ENCODE measurements at regions not wholly inside any gene's neighbourhood (a gene's known extent, or its start where the extent isn't known, plus 50 kb on each side); places are given as distances from the start of the nearest gene placed in this dataset.

- TF ChIP-seq CTCF (IDR thresholded peaks at IDR 0.05; ENCODE audit: low read depth, low read length, missing control alignments) = no peak
- no peak overlapping the region for H3K4me3 ChIP-seq (replicated peaks; ENCODE audit: low read depth, low read length)
- DNase-seq (ENCODE audit: extremely low read depth, low read depth) = no peak
These were observed 155.3 kb upstream of the ANKRD55 start for GRCh38 chr5:56388229-56388985.

GRCh38 chr5:56386046-56386445 lies 152.9 kb upstream of the ANKRD55 start:
- TF ChIP-seq CTCF (IDR thresholded peaks at IDR 0.05; ENCODE audit: low read depth, low read length, missing control alignments) = no peak
- H3K4me3 ChIP-seq (replicated peaks; ENCODE audit: low read depth, low read length) = no peak overlapping the region
- DNase-seq (ENCODE audit: extremely low read depth, low read depth) = no peak

- TF ChIP-seq CTCF (IDR thresholded peaks at IDR 0.05; ENCODE audit: low read depth, low read length, missing control alignments) = no peak
- H3K4me3 ChIP-seq (replicated peaks; ENCODE audit: low read depth, low read length) = no peak overlapping the region
- DNase-seq (ENCODE audit: extremely low read depth, low read depth) = no peak
These were observed 151.1 kb upstream of the ANKRD55 start for GRCh38 chr5:56384186-56384585.

GRCh38 chr5:56383761-56384160 lies 150.6 kb upstream of the ANKRD55 start:
- no peak for TF ChIP-seq CTCF (IDR thresholded peaks at IDR 0.05; ENCODE audit: low read depth, low read length, missing control alignments)
- no peak for DNase-seq (ENCODE audit: extremely low read depth, low read depth)

GRCh38 chr5:56382896-56383295 lies 149.8 kb upstream of the ANKRD55 start:
- no peak for TF ChIP-seq CTCF (IDR thresholded peaks at IDR 0.05; ENCODE audit: low read depth, low read length, missing control alignments)
- no peak for DNase-seq (ENCODE audit: extremely low read depth, low read depth)
- no peak overlapping the region for H3K4me3 ChIP-seq (replicated peaks; ENCODE audit: low read depth, low read length)

More at GRCh38 chr5:56383761-56384160, 150.6 kb upstream of the ANKRD55 start:
- no peak overlapping the region for H3K4me3 ChIP-seq (replicated peaks; ENCODE audit: low read depth, low read length)

GRCh38 chr5:56377573-56377972 lies 144.4 kb upstream of the ANKRD55 start:
- no peak for TF ChIP-seq CTCF (IDR thresholded peaks at IDR 0.05; ENCODE audit: low read depth, low read length, missing control alignments)
- no peak overlapping the region for H3K4me3 ChIP-seq (replicated peaks; ENCODE audit: low read depth, low read length)
- no peak for DNase-seq (ENCODE audit: extremely low read depth, low read depth)

- DNase-seq (ENCODE audit: extremely low read depth, low read depth) = no peak
- TF ChIP-seq CTCF (IDR thresholded peaks at IDR 0.05; ENCODE audit: low read depth, low read length, missing control alignments) = no peak
- no peak overlapping the region for H3K4me3 ChIP-seq (replicated peaks; ENCODE audit: low read depth, low read length)
These were observed 143.0 kb upstream of the ANKRD55 start for GRCh38 chr5:56376128-56376527.
